ENCODE measurements at regions not wholly inside any gene's neighbourhood (a gene's known extent, or its start where the extent isn't known, plus 50 kb on each side); places are given as distances from the start of the nearest gene placed in this dataset.

GRCh38 chr4:23533859-23534258 lies 356.0 kb downstream of the PPARGC1A start:
- Histone ChIP-seq H3F3A (ENCODE audit: low read depth) (no peaks in the 10 kb centered on the region), H3K9ac (ENCODE audit: low read depth, low read length, poor library complexity, severe bottlenecking) (no peak overlapping the region), H3K4me1 (ENCODE audit: insufficient read depth, low read length, poor library complexity, severe bottlenecking) (no peaks in the 10 kb centered on the region), H3K79me2 (ENCODE audit: insufficient read depth, low read length) (no peaks in the 10 kb centered on the region), H3K4me2 (ENCODE audit: low read depth, low read length, poor library complexity, severe bottlenecking) (no peak overlapping the region), H3K4me3 (ENCODE audit: low read length, poor library complexity, severe bottlenecking) (no peak overlapping the region), H3K36me3 (ENCODE audit: insufficient read depth, low read length) (no peaks in the 10 kb centered on the region), H3K9me3 (ENCODE audit: insufficient read depth, low read depth, low read length) (no peaks in the 10 kb centered on the region), H3K27me3 (ENCODE audit: insufficient read depth, low read length, poor library complexity, severe bottlenecking) (no peaks in the 10 kb centered on the region), H3K9me2 (replicated peaks; ENCODE audit: low read depth, low read length) (no peaks in the 10 kb centered on the region), H2AFZ (ENCODE audit: low read length) (no peak overlapping the region), H4K20me1 (ENCODE audit: insufficient read depth, low read length, poor library complexity, severe bottlenecking) (no peaks in the 10 kb centered on the region)
- TF ChIP-seq CTCF (conservative IDR thresholded peaks at IDR 0.05; ENCODE audit: low read length): no peak
- no peak for TF ChIP-seq EZH2phosphoT487 (IDR thresholded peaks at IDR 0.05; ENCODE audit: borderline replicate concordance)

DNA sequence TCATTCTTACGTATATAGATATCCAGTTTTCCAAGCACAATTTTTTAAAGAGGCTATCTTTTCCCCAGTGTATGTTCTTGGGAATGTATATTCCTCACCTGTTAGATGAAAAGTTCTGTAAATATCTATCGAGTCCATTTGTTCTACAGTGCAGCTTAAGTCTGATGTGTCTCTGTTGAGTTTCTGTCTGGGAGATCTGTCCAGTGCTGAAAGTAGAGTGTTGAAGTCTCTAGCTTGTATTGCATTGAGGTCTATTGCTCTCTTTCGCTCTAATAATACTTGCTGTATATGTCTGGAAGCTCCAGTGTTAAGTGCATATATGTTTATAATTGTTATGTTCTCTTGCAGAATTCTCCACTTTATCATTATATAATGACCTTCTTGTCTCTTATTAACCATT lies 373.1 kb downstream of the PPARGC1A start:
- TF ChIP-seq CTCF (conservative IDR thresholded peaks at IDR 0.05; ENCODE audit: low read length) (no peak), EZH2phosphoT487 (IDR thresholded peaks at IDR 0.05; ENCODE audit: borderline replicate concordance) (no peak)
- Histone ChIP-seq H2AFZ (ENCODE audit: low read length) (no peak overlapping the region), H3K36me3 (ENCODE audit: insufficient read depth, low read length) (no peaks in the 10 kb centered on the region), H3K4me1 (ENCODE audit: insufficient read depth, low read length, poor library complexity, severe bottlenecking) (no peaks in the 10 kb centered on the region), H3F3A (ENCODE audit: low read depth) (no peaks in the 10 kb centered on the region), H3K4me3 (ENCODE audit: low read length, poor library complexity, severe bottlenecking) (no peak overlapping the region), H3K4me2 (ENCODE audit: low read depth, low read length, poor library complexity, severe bottlenecking) (no peak overlapping the region), H3K9me2 (replicated peaks; ENCODE audit: low read depth, low read length) (no peaks in the 10 kb centered on the region), H3K27me3 (ENCODE audit: insufficient read depth, low read length, poor library complexity, severe bottlenecking) (no peaks in the 10 kb centered on the region), H4K20me1 (ENCODE audit: insufficient read depth, low read length, poor library complexity, severe bottlenecking) (no peaks in the 10 kb centered on the region), H3K79me2 (ENCODE audit: insufficient read depth, low read length) (no peaks in the 10 kb centered on the region), H3K9ac (ENCODE audit: low read depth, low read length, poor library complexity, severe bottlenecking) (no peak overlapping the region), H3K9me3 (ENCODE audit: insufficient read depth, low read depth, low read length) (no peaks in the 10 kb centered on the region)

- Histone ChIP-seq H3F3A (ENCODE audit: low read depth) (no peaks in the 10 kb centered on the region), H4K20me1 (ENCODE audit: insufficient read depth, low read length, poor library complexity, severe bottlenecking) (no peaks in the 10 kb centered on the region), H3K9me3 (ENCODE audit: insufficient read depth, low read depth, low read length) (no peaks in the 10 kb centered on the region), H3K4me3 (ENCODE audit: low read length, poor library complexity, severe bottlenecking) (no peak overlapping the region), H3K4me1 (ENCODE audit: insufficient read depth, low read length, poor library complexity, severe bottlenecking) (no peaks in the 10 kb centered on the region), H3K9me2 (replicated peaks; ENCODE audit: low read depth, low read length) (no peaks in the 10 kb centered on the region), H3K9ac (ENCODE audit: low read depth, low read length, poor library complexity, severe bottlenecking) (no peak overlapping the region), H3K36me3 (ENCODE audit: insufficient read depth, low read length) (no peaks in the 10 kb centered on the region), H3K79me2 (ENCODE audit: insufficient read depth, low read length) (no peaks in the 10 kb centered on the region), H3K27me3 (ENCODE audit: insufficient read depth, low read length, poor library complexity, severe bottlenecking) (no peaks in the 10 kb centered on the region), H3K4me2 (ENCODE audit: low read depth, low read length, poor library complexity, severe bottlenecking) (no peak overlapping the region), H2AFZ (ENCODE audit: low read length) (no peak overlapping the region)
- no peak for TF ChIP-seq EZH2phosphoT487 (IDR thresholded peaks at IDR 0.05; ENCODE audit: borderline replicate concordance)
- TF ChIP-seq CTCF (conservative IDR thresholded peaks at IDR 0.05; ENCODE audit: low read length): no peak
These were observed 385.8 kb downstream of the PPARGC1A start for GRCh38 chr4:23504083-23504482.
